GM12891 (cell line): ENCODE measurements at regions not wholly inside any gene's neighbourhood (a gene's known extent, or its start where the extent isn't known, plus 50 kb on each side); places are given as distances from the start of the nearest gene placed in this dataset.

ENCODE experiments used
- POLR2A ChIP-seq: IDR thresholded peaks from 2 replicates; pipeline ENCODE4 v1.6.1; 2011; ENCODE audit warnings: low read depth, low read length, control low read depth
- POLR2AphosphoS5 ChIP-seq: IDR thresholded peaks from 2 replicates; pipeline ENCODE4 v1.6.1; 2011; ENCODE audit warnings: low read depth, low read length, control low read depth

DNA sequence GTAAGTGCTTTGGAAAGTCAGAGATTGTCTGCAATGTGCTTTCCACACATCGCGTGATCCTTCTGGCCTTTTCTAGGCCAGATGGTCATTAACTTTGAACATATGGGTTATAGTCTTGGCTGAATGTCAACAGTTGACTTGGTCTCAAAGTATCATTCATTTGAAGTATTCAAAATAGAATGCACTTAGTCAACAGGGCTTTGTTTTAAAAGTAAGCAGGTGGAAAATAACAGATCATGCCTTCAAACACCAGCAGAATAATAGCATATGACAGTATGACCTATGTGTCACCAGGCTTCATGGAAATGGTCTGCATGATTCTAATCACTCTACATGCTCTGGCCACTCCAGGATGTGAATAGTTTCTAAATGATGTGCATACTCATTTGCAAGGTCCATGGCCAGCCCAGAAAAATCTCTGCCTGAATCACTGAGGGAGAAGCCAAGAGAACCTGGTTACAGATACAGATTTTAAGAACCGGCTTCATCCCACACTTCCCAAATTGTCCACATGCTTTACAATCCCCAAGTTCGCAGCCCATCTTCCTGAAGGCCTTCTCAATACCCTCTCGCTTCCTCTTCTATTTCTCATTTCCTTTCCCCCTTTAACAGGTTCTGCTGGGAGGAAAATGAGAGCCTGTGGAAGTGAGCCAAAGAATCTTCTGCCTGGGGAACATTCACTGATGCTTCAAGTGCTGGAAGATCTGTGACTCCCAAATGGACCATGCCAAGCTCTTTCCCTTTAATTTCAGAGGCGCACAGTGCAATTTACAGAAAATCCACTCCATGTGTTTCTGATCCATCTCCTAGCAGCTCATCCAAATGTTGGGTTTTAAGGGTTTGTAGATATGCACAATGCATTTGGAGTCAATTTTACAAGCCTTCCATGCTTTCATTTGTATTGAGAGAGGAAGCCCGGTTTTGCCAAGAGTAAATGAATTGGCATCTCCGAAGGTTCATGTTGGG, 122.8 kb upstream of the GDF10 start:
- no peak for TF ChIP-seq POLR2A
- no peak for TF ChIP-seq POLR2AphosphoS5
